ENCODE measurements at regions not wholly inside any gene's neighbourhood (a gene's known extent, or its start where the extent isn't known, plus 50 kb on each side); places are given as distances from the start of the nearest gene placed in this dataset.

DNA sequence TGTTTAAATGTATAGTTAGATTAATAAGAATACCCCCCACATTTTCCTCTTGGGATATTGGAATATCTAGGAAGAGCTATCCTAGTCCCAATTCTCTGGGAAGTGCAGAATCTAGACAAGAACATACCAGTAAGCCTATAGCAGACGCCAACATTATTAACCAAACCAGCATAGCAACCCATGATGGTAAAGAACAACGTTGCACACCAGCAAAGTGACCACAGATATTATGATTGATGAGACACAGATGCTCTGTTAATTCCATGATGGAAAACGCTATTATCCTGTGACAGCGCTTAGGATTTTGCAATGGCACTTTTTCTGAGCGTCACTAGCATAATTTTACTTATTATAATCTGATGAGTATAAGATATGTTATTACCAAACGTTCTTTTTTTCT, 603.1 kb upstream of the PCDH15 start:
- H3K18ac ChIP-seq (ENCODE audit: low read length), result no peak overlapping the region
- no peak overlapping the region for H3K23ac ChIP-seq (ENCODE audit: low read length)
- H3K27me3 ChIP-seq (ENCODE audit: insufficient read depth, low read length), result no peaks in the 10 kb centered on the region
- no peaks in the 10 kb centered on the region for H3K79me2 ChIP-seq (ENCODE audit: control insufficient read depth, insufficient read depth, low read length, poor library complexity)
- no peak overlapping the region for H2AK5ac ChIP-seq (ENCODE audit: low read length)
- no peak overlapping the region for H4K8ac ChIP-seq (ENCODE audit: low read depth, low read length)
- no peak for DNase-seq
- H3K79me1 ChIP-seq (ENCODE audit: low read length), result no peaks in the 10 kb centered on the region
- H3K9me3 ChIP-seq (ENCODE audit: insufficient read depth, low read depth, low read length), result no peaks in the 10 kb centered on the region
- H2AFZ ChIP-seq (ENCODE audit: insufficient read depth, low read length, poor library complexity), result no peak overlapping the region
- no peak overlapping the region for H2BK12ac ChIP-seq (ENCODE audit: low read length)
- no peak overlapping the region for H3K14ac ChIP-seq (ENCODE audit: low read length)
- no peak overlapping the region for H3K9ac ChIP-seq (ENCODE audit: low read length)
- no CpG with 5 or more reads among the region's 6 CpGs for WGBS (ENCODE audit: extremely low coverage, insufficient coverage, insufficient read length)
- H3K27ac ChIP-seq (ENCODE audit: low read depth, low read length), result no peak overlapping the region
- no peak overlapping the region for H2BK120ac ChIP-seq (ENCODE audit: insufficient read depth, low read length, poor library complexity)
- no peak overlapping the region for H2BK5ac ChIP-seq (ENCODE audit: low read depth, low read length, poor library complexity)
- H3K4me1 ChIP-seq (ENCODE audit: control insufficient read depth in 1 of 2, insufficient read depth in 2 of 2, low read length in 2 of 2), result no peaks in the 10 kb centered on the region
- H3K4ac ChIP-seq (ENCODE audit: low read depth, low read length), result no peak overlapping the region
- H4K91ac ChIP-seq (ENCODE audit: low read depth, low read length), result no peak overlapping the region
- no peak overlapping the region for H3K4me2 ChIP-seq (ENCODE audit: low read length)
- H3K4me3 ChIP-seq (ENCODE audit: low read depth, low read length), result no peak overlapping the region
- H4K12ac ChIP-seq (ENCODE audit: low read depth, low read length), result no peak overlapping the region
- H3K36me3 ChIP-seq (ENCODE audit: control insufficient read depth in 1 of 2, insufficient read depth in 2 of 2, low read length in 2 of 2), result no peaks in the 10 kb centered on the region

DNA sequence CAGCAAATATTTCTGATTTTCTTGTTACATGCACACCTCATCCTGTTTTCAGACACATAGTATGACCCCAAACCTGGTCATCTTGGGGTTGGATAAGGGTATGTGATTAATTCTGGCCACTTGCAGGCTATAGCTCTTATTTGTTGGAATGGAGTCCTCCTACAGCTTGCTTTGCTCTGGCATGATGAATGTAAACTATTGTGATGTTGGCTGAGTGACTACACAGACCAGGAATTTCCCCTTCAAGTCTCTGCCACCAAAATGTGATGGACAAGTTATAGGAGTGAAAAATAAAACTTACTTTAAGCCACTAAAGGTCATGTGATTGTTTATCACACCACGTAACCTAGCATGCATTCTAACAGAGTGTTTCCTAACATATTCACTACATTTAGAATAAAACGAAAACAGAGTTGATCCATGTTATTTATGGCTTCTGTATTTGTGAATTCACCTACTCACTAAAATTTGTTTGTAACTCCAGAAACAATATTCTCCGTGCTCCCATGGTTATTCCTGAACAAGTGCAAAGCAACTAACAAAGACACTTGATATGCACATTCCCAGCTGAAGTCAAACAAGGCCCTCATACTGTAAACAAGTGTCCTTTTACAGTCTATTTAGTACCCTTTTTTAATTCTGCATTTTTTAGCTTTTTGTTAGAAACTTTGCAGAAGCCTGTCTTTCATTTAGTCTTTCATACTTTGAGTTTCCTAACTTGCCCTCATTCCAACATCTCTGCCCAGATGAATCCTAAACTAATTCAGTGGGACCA, 599.2 kb upstream of the PCDH15 start:
- no peak overlapping the region for H3K4ac ChIP-seq (ENCODE audit: low read depth, low read length)
- H3K23ac ChIP-seq (ENCODE audit: low read length), result no peak overlapping the region
- H3K9ac ChIP-seq (ENCODE audit: low read length), result no peak overlapping the region
- H4K8ac ChIP-seq (ENCODE audit: low read depth, low read length), result no peak overlapping the region
- no peak overlapping the region for H4K91ac ChIP-seq (ENCODE audit: low read depth, low read length)
- H2AFZ ChIP-seq (ENCODE audit: insufficient read depth, low read length, poor library complexity), result no peak overlapping the region
- WGBS (ENCODE audit: extremely low coverage, insufficient coverage, insufficient read length), result no CpG with 5 or more reads among the region's 3 CpGs
- no peaks in the 10 kb centered on the region for H3K4me1 ChIP-seq (ENCODE audit: control insufficient read depth in 1 of 2, insufficient read depth in 2 of 2, low read length in 2 of 2)
- no peak overlapping the region for H3K18ac ChIP-seq (ENCODE audit: low read length)
- H3K79me2 ChIP-seq (ENCODE audit: control insufficient read depth, insufficient read depth, low read length, poor library complexity), result no peaks in the 10 kb centered on the region
- no peak overlapping the region for H4K12ac ChIP-seq (ENCODE audit: low read depth, low read length)
- no peaks in the 10 kb centered on the region for H3K9me3 ChIP-seq (ENCODE audit: insufficient read depth, low read depth, low read length)
- H2BK12ac ChIP-seq (ENCODE audit: low read length), result no peak overlapping the region
- no peaks in the 10 kb centered on the region for H3K79me1 ChIP-seq (ENCODE audit: low read length)
- DNase-seq, result no peak
- H2BK120ac ChIP-seq (ENCODE audit: insufficient read depth, low read length, poor library complexity), result no peak overlapping the region
- H2AK5ac ChIP-seq (ENCODE audit: low read length), result no peak overlapping the region
- H3K4me3 ChIP-seq (ENCODE audit: low read depth, low read length), result no peak overlapping the region
- no peak overlapping the region for H3K27ac ChIP-seq (ENCODE audit: low read depth, low read length)
- H3K4me2 ChIP-seq (ENCODE audit: low read length), result no peak overlapping the region
- no peaks in the 10 kb centered on the region for H3K36me3 ChIP-seq (ENCODE audit: control insufficient read depth in 1 of 2, insufficient read depth in 2 of 2, low read length in 2 of 2)
- no peaks in the 10 kb centered on the region for H3K27me3 ChIP-seq (ENCODE audit: insufficient read depth, low read length)
- H3K14ac ChIP-seq (ENCODE audit: low read length), result no peak overlapping the region
- no peak overlapping the region for H2BK5ac ChIP-seq (ENCODE audit: low read depth, low read length, poor library complexity)

DNA sequence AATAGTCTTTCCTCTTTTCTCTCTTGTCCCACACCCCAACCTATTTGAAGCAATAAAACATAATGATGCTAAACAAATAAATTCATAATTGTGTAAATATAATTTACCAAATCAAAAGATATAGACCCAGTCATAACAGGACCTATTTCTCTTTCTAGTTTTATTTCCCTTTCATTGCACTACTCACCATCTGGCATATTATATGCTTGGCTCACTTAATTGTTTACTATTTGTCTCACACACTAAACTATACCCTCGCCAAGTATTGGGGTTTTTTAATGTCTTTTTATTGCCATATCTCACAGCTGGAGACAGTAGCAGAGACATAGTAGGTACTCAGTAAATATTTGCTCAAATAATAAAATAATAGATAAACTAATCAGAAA, 597.5 kb upstream of the PCDH15 start:
- Histone ChIP-seq H3K4me1 (ENCODE audit: control insufficient read depth in 1 of 2, insufficient read depth in 2 of 2, low read length in 2 of 2) (no peaks in the 10 kb centered on the region), H3K9me3 (ENCODE audit: insufficient read depth, low read depth, low read length) (no peaks in the 10 kb centered on the region), H4K12ac (ENCODE audit: low read depth, low read length) (no peak overlapping the region), H3K4me2 (ENCODE audit: low read length) (no peak overlapping the region), H3K14ac (ENCODE audit: low read length) (no peak overlapping the region), H2AK5ac (ENCODE audit: low read length) (no peak overlapping the region), H2BK120ac (ENCODE audit: insufficient read depth, low read length, poor library complexity) (no peak overlapping the region), H2BK5ac (ENCODE audit: low read depth, low read length, poor library complexity) (no peak overlapping the region), H3K4ac (ENCODE audit: low read depth, low read length) (no peak overlapping the region), H4K91ac (ENCODE audit: low read depth, low read length) (no peak overlapping the region), H3K27me3 (ENCODE audit: insufficient read depth, low read length) (no peaks in the 10 kb centered on the region), H3K4me3 (ENCODE audit: low read depth, low read length) (no peak overlapping the region), H3K23ac (ENCODE audit: low read length) (no peak overlapping the region), H3K27ac (ENCODE audit: low read depth, low read length) (no peak overlapping the region), H4K8ac (ENCODE audit: low read depth, low read length) (no peak overlapping the region), H2BK12ac (ENCODE audit: low read length) (no peak overlapping the region), H2AFZ (ENCODE audit: insufficient read depth, low read length, poor library complexity) (no peak overlapping the region), H3K79me1 (ENCODE audit: low read length) (no peaks in the 10 kb centered on the region), H3K9ac (ENCODE audit: low read length) (no peak overlapping the region), H3K18ac (ENCODE audit: low read length) (no peak overlapping the region), H3K36me3 (ENCODE audit: control insufficient read depth in 1 of 2, insufficient read depth in 2 of 2, low read length in 2 of 2) (no peaks in the 10 kb centered on the region), H3K79me2 (ENCODE audit: control insufficient read depth, insufficient read depth, low read length, poor library complexity) (no peaks in the 10 kb centered on the region)
- no CpG with 5 or more reads among the region's 1 CpG for WGBS (ENCODE audit: extremely low coverage, insufficient coverage, insufficient read length)
- DNase-seq, result no peak

- Histone ChIP-seq H2AFZ (ENCODE audit: insufficient read depth, low read length, poor library complexity) (no peak overlapping the region), H3K14ac (ENCODE audit: low read length) (no peak overlapping the region), H3K27me3 (ENCODE audit: insufficient read depth, low read length) (no peaks in the 10 kb centered on the region), H2BK120ac (ENCODE audit: insufficient read depth, low read length, poor library complexity) (no peak overlapping the region), H3K4ac (ENCODE audit: low read depth, low read length) (no peak overlapping the region), H3K79me1 (ENCODE audit: low read length) (no peaks in the 10 kb centered on the region), H3K36me3 (ENCODE audit: control insufficient read depth in 1 of 2, insufficient read depth in 2 of 2, low read length in 2 of 2) (no peaks in the 10 kb centered on the region), H3K4me2 (ENCODE audit: low read length) (no peak overlapping the region), H4K12ac (ENCODE audit: low read depth, low read length) (no peak overlapping the region), H2BK5ac (ENCODE audit: low read depth, low read length, poor library complexity) (no peak overlapping the region), H2BK12ac (ENCODE audit: low read length) (no peak overlapping the region), H3K4me3 (ENCODE audit: low read depth, low read length) (no peak overlapping the region), H3K79me2 (ENCODE audit: control insufficient read depth, insufficient read depth, low read length, poor library complexity) (no peaks in the 10 kb centered on the region), H3K18ac (ENCODE audit: low read length) (no peak overlapping the region), H3K9ac (ENCODE audit: low read length) (no peak overlapping the region), H2AK5ac (ENCODE audit: low read length) (no peak overlapping the region), H4K91ac (ENCODE audit: low read depth, low read length) (no peak overlapping the region), H3K23ac (ENCODE audit: low read length) (no peak overlapping the region), H4K8ac (ENCODE audit: low read depth, low read length) (no peak overlapping the region), H3K27ac (ENCODE audit: low read depth, low read length) (no peak overlapping the region), H3K9me3 (ENCODE audit: insufficient read depth, low read depth, low read length) (no peaks in the 10 kb centered on the region), H3K4me1 (ENCODE audit: control insufficient read depth in 1 of 2, insufficient read depth in 2 of 2, low read length in 2 of 2) (no peaks in the 10 kb centered on the region)
- DNase-seq, result no peak
- WGBS (ENCODE audit: extremely low coverage, insufficient coverage, insufficient read length), result no CpG with 5 or more reads among the region's 7 CpGs
Observed at GRCh38 chr10:55397777-55398496, 596.9 kb upstream of the PCDH15 start.

All from trophoblast cell (in vitro differentiated cells and primary cell).